DMS153 treated with DMSO at 0.1 percent for 48 hours (cell line): ENCODE measurements at regions not wholly inside any gene's neighbourhood (a gene's known extent, or its start where the extent isn't known, plus 50 kb on each side); places are given as distances from the start of the nearest gene placed in this dataset.

ENCODE experiments used
- DNase-seq: peaks from one replicate; lab custom pipeline; 2025; ENCODE audit not compliant: unreplicated experiment; lab: John Stamatoyannopoulos, UW

GRCh38 chr17:55635253-55635914 lies 87.3 kb downstream of the TMEM100 start:
- DNase-seq: peak; percentile 10

- DNase-seq: no peak
Measured at GRCh38 chr17:55634702-55635101, 88.0 kb downstream of the TMEM100 start.

- no peak for DNase-seq
Measured at GRCh38 chr17:55632893-55633292, 89.8 kb downstream of the TMEM100 start.

GRCh38 chr17:55632236-55632635 lies 90.4 kb downstream of the TMEM100 start:
- DNase-seq: no peak

GRCh38 chr17:55629995-55630394 lies 92.7 kb downstream of the TMEM100 start:
- no peak for DNase-seq

GRCh38 chr17:55625521-55625920 lies 97.1 kb downstream of the TMEM100 start:
- DNase-seq: no peak

- no peak for DNase-seq
Measured at GRCh38 chr17:55624772-55625433, 97.8 kb downstream of the TMEM100 start.

GRCh38 chr17:55622547-55622946 lies 100.1 kb downstream of the TMEM100 start:
- no peak for DNase-seq

GRCh38 chr17:55620945-55621344 lies 101.7 kb downstream of the TMEM100 start:
- DNase-seq: no peak

GRCh38 chr17:55620023-55620422 lies 102.6 kb downstream of the TMEM100 start:
- no peak for DNase-seq

- no peak for DNase-seq
Measured at GRCh38 chr17:55617441-55617840, 105.2 kb downstream of the TMEM100 start.

- DNase-seq: no peak
Measured at GRCh38 chr17:55614061-55614460, 102.8 kb upstream of the SMIM36 start.

GRCh38 chr17:55612691-55613141 lies 101.5 kb upstream of the SMIM36 start:
- DNase-seq: no peak

- DNase-seq: peak; percentile 9
Measured at GRCh38 chr17:55607731-55608341, 96.6 kb upstream of the SMIM36 start.

- DNase-seq: no peak
Measured at GRCh38 chr17:55606488-55606815, 95.2 kb upstream of the SMIM36 start.

GRCh38 chr17:55605705-55606487 lies 94.6 kb upstream of the SMIM36 start:
- DNase-seq: no peak

- no peak for DNase-seq
Measured at GRCh38 chr17:55601874-55602364, 90.7 kb upstream of the SMIM36 start.

GRCh38 chr17:55598495-55598894 lies 87.2 kb upstream of the SMIM36 start:
- DNase-seq: no peak

GRCh38 chr17:55588446-55589242 lies 77.4 kb upstream of the SMIM36 start:
- no peak for DNase-seq

GRCh38 chr17:55587608-55588139 lies 76.4 kb upstream of the SMIM36 start:
- DNase-seq: no peak
